GM18858 (cell line): ENCODE measurements at regions not wholly inside any gene's neighbourhood (a gene's known extent, or its start where the extent isn't known, plus 50 kb on each side); places are given as distances from the start of the nearest gene placed in this dataset.
"Not testable (repeated sequence)": the region's sequence is repeated elsewhere in the genome, so short reads cannot be mapped to it uniquely, and the experiment has no call there.

Source experiments
- ATAC-seq: cut with Tn5 transposase; IDR thresholded peaks from one replicate; pipeline ENCODE4 v1.9.1; 2021; ENCODE audit not compliant: unreplicated experiment

- not testable (repeated sequence) for ATAC-seq
These were observed 144.6 kb upstream of the DUSP22 start for GRCh38 chr6:147651-148050.

- peak; percentile 79 for ATAC-seq
These were observed 144.0 kb upstream of the DUSP22 start for GRCh38 chr6:148051-148984.

- not testable (repeated sequence) for ATAC-seq
These were observed 142.1 kb upstream of the DUSP22 start for GRCh38 chr6:150147-150546.

- not testable (repeated sequence) for ATAC-seq
These were observed 139.9 kb upstream of the DUSP22 start for GRCh38 chr6:152436-152835.

GRCh38 chr6:153026-153425 is 139.3 kb upstream of the DUSP22 start:
- ATAC-seq = not testable (repeated sequence)

- ATAC-seq = not testable (repeated sequence)
These were observed 138.4 kb upstream of the DUSP22 start for GRCh38 chr6:153867-154266.

GRCh38 chr6:154321-155092 is 137.8 kb upstream of the DUSP22 start:
- ATAC-seq = not testable (repeated sequence)

- ATAC-seq = no peak
These were observed 136.3 kb upstream of the DUSP22 start for GRCh38 chr6:156010-156409.

GRCh38 chr6:156441-157140 is 135.7 kb upstream of the DUSP22 start:
- not testable (repeated sequence) for ATAC-seq

- ATAC-seq = not testable (repeated sequence)
These were observed 135.1 kb upstream of the DUSP22 start for GRCh38 chr6:157176-157575.

GRCh38 chr6:161657-162056 is 130.6 kb upstream of the DUSP22 start:
- ATAC-seq = not testable (repeated sequence)

- no peak for ATAC-seq
These were observed 127.6 kb upstream of the DUSP22 start for GRCh38 chr6:164720-165119.

GRCh38 chr6:165263-165662 is 127.0 kb upstream of the DUSP22 start:
- no peak for ATAC-seq

- ATAC-seq = no peak
These were observed 126.4 kb upstream of the DUSP22 start for GRCh38 chr6:165906-166305.

GRCh38 chr6:168865-169455 is 123.3 kb upstream of the DUSP22 start:
- no peak for ATAC-seq

GRCh38 chr6:174036-174435 is 118.3 kb upstream of the DUSP22 start:
- ATAC-seq = no peak

GRCh38 chr6:175680-176079 is 116.6 kb upstream of the DUSP22 start:
- ATAC-seq = no peak

- no peak for ATAC-seq
These were observed 115.5 kb upstream of the DUSP22 start for GRCh38 chr6:176766-177165.

- no peak for ATAC-seq
These were observed 114.2 kb upstream of the DUSP22 start for GRCh38 chr6:178119-178518.

- not testable (repeated sequence) for ATAC-seq
These were observed 113.4 kb upstream of the DUSP22 start for GRCh38 chr6:178929-179328.
